ENCODE measurements at regions not wholly inside any gene's neighbourhood (a gene's known extent, or its start where the extent isn't known, plus 50 kb on each side); places are given as distances from the start of the nearest gene placed in this dataset.

DNA sequence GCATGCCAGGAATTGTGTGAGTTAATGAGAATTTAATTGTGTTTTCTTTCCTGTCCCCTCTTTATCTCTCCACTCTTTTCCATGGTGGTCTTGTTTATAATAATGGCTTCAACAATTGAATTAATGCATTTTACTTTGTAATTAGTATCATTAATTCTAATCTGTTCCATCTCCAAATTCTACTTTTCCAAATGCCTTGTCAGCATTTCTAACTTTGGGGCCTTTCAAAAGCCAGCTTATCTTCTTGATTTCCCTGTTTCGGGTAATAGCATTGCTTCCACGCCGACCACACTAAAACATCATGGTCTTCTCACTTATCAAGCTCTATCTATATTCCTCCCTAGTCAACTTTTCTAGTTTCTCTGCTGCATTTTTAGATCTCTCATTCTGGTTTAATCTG is 54.2 kb upstream of the RMST start:
- DNase-seq = no peak

DNA sequence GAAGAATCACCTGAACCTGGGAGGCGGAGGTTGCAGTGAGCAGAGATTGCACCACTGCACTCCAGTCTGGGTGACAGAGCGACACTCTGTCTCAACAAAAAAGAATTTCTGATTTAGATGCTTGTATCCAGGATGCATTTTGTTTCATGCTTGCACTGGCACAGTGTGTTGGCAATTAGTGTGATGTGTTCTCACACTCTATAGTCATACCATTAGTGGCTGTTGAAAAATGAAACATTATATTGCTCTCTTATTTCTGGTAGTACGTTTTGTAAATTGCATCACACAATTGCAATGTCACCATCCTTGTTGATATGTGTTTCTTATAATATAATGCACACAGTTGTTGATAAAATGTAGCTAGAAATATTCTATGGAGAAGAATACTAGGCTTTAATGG is 51.3 kb upstream of the RMST start:
- DNase-seq = no peak
